ENCODE measurements at regions not wholly inside any gene's neighbourhood (a gene's known extent, or its start where the extent isn't known, plus 50 kb on each side); places are given as distances from the start of the nearest gene placed in this dataset.

GRCh38 chr6:44500074-44500473 is 112.6 kb downstream of the CDC5L start:
- no peak for TF ChIP-seq CTCF (IDR thresholded peaks at IDR 0.05; ENCODE audit: insufficient read depth, low read length)
- no peak for DNase-seq (ENCODE audit: low read depth)
- no peak overlapping the region for H3K4me3 ChIP-seq (ENCODE audit: low read depth, low read length)

GRCh38 chr6:44503471-44503870 is 116.0 kb downstream of the CDC5L start:
- no peak for TF ChIP-seq CTCF (IDR thresholded peaks at IDR 0.05; ENCODE audit: insufficient read depth, low read length)
- DNase-seq (ENCODE audit: low read depth): no peak
- H3K4me3 ChIP-seq (ENCODE audit: low read depth, low read length): no peak overlapping the region

GRCh38 chr6:44504301-44504791 is 116.8 kb downstream of the CDC5L start:
- no peak for TF ChIP-seq CTCF (IDR thresholded peaks at IDR 0.05; ENCODE audit: insufficient read depth, low read length)
- no peak overlapping the region for H3K4me3 ChIP-seq (ENCODE audit: low read depth, low read length)
- DNase-seq (ENCODE audit: low read depth): peak; percentile 64

GRCh38 chr6:44505751-44506150 is 118.2 kb downstream of the CDC5L start:
- TF ChIP-seq CTCF (IDR thresholded peaks at IDR 0.05; ENCODE audit: insufficient read depth, low read length): no peak
- no peak for DNase-seq (ENCODE audit: low read depth)
- H3K4me3 ChIP-seq (ENCODE audit: low read depth, low read length): no peak overlapping the region

- TF ChIP-seq CTCF (IDR thresholded peaks at IDR 0.05; ENCODE audit: insufficient read depth, low read length): no peak
These were observed 119.5 kb downstream of the CDC5L start for GRCh38 chr6:44507014-44507413.

GRCh38 chr6:44508646-44509045 is 121.1 kb downstream of the CDC5L start:
- H3K4me3 ChIP-seq (ENCODE audit: low read depth, low read length): no peak overlapping the region
- peak; percentile 57 for DNase-seq (ENCODE audit: low read depth)
- no peak for TF ChIP-seq CTCF (IDR thresholded peaks at IDR 0.05; ENCODE audit: insufficient read depth, low read length)

More at GRCh38 chr6:44507014-44507413, 119.5 kb downstream of the CDC5L start:
- H3K4me3 ChIP-seq (ENCODE audit: low read depth, low read length): no peak overlapping the region
- no peak for DNase-seq (ENCODE audit: low read depth)

GRCh38 chr6:44511126-44511525 is 123.6 kb downstream of the CDC5L start:
- TF ChIP-seq CTCF (IDR thresholded peaks at IDR 0.05; ENCODE audit: insufficient read depth, low read length): no peak
- no peak overlapping the region for H3K4me3 ChIP-seq (ENCODE audit: low read depth, low read length)
- DNase-seq (ENCODE audit: low read depth): no peak
